ENCODE measurements at regions not wholly inside any gene's neighbourhood (a gene's known extent, or its start where the extent isn't known, plus 50 kb on each side); places are given as distances from the start of the nearest gene placed in this dataset.

DNA sequence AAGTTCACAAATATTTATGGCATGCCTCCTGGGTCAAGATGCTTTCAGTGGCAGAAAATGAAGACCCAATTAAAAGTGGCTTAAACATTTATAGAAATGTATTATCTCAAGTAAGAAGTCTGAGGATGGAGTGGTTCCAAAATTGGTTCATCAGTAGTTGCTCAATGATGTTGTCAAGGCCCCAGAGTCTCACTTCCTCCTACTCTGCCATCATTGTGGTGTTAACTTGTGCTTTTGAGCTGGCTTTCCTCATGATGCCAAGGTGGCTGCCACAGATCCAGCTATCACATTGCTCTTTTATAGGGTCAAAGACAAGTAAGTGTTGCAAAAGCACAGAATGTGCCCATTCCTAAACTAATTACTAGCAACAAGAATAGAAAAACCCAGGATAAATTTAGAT, 404.6 kb upstream of the NRP1 start:
- no peak for DNase-seq (ENCODE audit: low spot score)

DNA sequence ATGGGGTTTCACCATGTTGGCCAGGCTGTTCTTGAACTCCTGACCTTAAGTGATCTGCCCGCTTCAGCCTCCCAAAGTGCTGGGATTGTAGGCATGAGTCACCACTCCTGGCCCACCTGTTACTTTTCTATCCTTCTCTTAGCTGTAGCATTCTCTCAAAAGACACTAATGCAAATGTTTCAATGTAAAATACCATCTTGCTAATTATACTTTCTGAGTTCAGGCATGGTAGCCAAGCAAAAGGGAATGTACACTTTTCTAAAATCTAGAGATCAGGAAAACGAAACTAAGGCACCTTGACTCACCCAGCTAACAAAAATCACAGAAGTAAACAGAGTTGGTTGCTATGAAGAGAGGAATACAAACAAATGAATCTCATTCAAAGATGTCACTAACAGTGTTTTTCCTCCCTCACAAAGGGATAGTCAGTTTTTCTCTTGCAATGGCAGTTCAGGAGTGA, 401.0 kb upstream of the NRP1 start:
- DNase-seq (ENCODE audit: low spot score), result peak; percentile 7

DNA sequence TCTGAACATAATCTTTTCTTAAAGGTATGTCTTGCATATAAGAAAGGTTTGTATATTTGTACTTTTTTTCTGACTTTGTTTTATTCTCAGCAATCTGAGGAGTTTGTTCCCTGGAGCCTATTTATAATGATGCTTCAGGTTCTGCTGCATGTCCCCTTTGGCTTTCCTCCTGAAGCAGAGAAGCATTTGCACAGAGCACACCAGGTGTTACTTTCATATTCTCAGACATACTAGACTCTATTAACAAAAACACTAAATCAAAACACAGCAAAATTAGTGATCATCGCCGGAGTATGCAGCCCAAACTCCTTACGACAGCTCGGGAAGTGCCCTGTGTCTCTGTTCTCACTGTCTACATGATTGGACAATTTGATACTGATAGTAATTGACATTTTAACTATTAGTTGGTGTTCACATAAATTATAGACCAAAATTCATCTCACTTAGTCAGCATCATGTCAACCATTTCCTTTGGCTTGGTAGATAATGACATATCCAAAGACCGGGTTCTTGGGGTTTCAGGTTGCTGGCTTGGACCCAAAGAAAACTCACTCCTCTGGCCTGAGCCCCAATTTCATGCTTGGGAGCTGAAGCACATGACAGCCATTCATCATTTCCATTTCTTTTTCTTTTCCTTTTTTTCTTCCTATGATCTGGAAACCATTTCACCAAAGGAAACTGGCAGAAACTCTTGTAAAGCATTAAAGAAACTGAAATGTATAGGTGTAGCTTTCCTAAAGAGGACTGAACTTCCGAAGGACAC, 400.1 kb upstream of the NRP1 start:
- no peak for DNase-seq (ENCODE audit: low spot score)

DNA sequence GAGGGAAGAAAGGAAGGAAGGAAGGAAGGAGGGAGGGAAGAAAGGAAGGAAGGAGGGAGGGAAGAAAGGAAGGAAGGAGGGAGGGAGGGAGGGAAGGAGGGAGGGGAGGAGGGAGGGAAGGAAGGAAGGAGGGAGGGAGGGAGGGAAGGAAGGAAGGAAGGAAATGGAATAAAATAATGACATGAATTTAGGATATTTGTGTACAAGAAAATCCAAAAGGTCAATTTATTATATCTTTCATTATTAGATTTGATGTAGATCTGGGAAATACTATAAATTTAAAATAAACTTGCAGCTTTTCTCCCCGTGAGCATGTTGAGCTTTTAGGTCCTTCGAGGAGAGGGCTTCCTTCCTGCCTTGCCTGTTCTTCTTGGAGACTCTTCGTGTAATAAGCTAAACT, 398.6 kb upstream of the NRP1 start:
- DNase-seq (ENCODE audit: low spot score), result no peak

DNA sequence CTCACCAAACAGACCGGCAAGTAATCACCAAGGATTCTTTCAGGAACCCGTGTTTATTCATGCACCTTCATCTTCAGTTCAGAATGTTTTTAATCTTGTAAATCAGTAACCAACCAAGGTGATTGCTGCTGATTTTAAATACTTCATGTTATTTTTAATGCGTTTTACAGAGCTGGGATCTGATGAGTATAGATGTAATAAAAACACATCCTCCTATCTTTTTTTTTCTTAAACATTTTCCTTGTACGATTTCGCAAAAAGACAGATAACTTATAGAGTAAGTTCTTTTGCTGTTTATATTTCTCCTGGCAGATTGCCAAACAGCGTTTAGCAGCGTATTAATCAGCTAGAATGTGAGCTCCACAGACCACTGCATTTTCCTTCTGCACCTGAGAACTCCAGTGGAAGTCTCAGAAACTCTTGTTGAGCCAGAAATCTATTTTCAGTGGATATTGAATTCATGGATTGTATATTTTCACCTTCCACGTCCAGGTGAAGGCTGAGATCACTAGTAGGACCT, 397.8 kb upstream of the NRP1 start:
- no peak for DNase-seq (ENCODE audit: low spot score)

DNA sequence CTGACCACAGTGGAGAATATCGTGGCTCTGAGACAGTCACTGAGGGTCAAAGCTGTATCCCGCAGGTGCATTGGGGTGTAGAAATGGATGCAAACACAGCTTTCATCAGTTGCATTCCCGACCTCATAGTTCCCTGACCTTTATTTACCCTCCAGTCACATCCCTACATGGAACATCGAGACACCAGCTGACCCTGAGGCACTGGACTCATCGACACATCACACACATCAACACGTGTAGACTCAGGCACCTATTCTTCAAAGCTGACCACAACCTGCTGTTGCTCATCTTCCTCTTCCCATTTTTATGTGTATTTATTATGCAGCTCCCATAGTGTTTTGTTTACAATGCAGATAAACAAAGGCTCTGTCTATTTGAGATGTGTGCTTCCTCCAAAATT, 396.9 kb upstream of the NRP1 start:
- DNase-seq (ENCODE audit: low spot score), result no peak

DNA sequence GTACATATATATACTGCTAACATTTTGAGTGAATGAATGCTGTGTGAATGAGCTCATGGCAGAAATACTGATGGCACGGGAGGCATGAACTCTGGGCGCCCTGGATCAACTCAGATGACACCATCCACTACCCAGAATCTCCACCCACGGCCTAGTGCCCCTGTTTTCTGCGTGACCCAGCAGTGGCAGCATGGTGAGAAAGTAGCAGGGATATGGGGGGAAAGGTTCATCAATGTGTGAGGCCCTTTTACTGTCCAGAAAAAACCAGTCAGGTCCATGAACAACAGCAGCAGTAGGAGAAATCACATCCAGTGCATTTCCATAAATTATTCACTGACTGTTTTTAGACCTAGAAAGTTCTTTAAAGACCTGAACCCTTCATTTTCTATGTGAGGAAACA, 391.0 kb upstream of the NRP1 start:
- no peak for DNase-seq (ENCODE audit: low spot score)

DNA sequence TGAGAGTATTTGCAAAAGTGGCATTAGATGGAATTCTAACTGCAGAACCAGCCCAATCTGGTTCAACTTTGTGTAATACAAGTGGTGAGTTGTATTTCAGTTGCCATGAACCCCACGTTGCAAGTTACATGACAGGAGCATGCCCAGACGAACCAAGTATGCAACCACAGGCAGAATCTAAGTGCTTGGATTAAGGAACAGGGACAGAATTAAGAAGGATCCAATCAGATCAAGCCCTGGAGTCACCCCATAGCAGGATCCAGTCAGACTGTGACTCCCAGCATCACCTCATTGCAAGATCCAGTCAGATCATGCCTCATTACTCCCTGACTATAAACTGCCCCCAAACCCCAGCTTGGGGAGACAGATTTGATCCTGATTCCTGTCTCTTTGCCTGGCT, 388.7 kb upstream of the NRP1 start:
- no peak for DNase-seq (ENCODE audit: low spot score)

DNA sequence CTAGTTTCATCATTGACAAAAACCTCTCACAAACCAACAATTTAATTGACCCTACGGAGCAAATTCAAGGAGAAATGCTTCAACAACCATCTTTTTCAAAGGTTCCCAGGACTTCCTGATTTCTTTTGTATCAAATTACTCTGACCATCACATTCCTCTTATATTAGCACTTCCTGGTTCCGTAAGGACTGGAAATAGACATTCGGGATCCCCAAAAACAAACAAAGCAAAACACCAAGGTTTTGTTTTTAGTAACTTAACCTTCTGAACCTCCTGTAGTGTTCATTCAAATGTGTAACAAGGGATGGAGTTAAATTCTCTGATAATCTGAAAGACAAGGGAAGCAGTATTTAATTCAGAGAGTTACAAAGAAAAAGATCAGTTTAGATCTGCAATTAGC, 387.6 kb upstream of the NRP1 start:
- DNase-seq (ENCODE audit: low spot score), result no peak

DNA sequence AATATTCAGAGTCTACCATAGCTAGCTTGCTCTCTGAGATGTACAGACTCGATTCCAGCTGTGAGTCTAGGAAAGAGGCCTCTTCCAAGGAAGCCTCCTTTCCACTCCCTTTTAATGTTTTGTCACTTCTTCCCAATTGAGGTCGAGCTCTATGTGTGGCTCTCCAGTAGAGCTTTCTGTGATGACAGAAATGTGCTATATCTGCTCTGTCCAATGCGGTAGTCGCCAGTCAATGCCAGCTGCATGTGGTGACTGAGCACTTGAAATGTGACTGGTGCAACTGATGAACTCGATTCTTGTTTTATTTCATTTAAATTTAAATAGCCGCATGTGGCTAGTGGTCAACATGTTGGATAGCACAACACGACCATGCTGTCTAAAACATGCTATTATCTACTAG, 387.0 kb upstream of the NRP1 start:
- DNase-seq (ENCODE audit: low spot score), result no peak

DNA sequence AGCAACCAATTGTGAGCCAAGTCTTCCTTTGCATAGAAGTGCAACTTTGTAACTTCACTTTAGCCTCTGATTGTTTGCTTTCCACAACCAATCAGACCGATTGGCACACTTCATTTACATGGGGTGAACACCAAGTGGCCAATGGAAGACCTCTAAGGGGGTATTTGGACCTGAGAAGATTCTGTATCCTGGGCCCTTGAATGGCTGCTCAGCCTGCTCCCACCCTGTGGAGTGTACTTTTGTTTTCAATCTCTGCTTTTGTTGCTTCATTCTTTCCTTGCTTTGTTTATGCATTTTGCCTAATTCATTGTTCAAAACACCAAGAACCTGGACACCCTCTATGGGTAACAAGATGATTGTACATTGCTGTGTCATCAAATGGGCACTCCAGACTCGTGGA, 385.7 kb upstream of the NRP1 start:
- no peak for DNase-seq (ENCODE audit: low spot score)

DNA sequence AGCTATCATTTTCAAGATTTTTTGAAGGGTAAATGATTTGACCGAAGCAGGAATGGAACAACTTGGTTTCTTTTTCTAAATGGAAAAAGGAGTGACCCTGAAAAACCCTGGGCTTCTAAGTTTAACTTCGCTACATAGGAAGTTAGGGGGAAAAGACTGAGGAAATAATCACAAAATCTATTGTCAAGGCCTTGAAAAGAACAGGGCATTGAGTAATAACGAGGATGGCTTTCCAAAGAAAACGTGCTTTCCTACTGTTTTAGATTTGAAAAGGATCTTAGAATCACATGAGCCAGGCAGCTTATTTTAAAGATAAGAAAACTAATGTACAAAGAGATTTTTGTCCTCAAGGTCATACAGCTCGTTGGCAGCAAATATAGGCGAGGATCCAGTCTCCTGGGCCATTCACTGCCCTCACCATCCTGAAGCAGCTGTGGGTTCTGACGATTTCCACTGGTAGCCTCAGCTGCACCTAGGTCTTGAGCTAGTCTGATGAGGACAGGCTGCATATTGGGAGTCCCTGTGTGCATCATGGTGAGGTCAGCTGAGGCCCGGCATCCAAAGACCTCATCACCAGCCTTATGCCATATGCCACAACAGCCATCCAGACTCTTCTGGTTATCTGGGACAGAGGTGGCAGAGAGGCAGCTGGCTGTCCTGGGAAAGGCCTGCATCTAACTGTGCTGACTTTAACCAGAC, 384.7 kb upstream of the NRP1 start:
- no peak for DNase-seq (ENCODE audit: low spot score)

DNA sequence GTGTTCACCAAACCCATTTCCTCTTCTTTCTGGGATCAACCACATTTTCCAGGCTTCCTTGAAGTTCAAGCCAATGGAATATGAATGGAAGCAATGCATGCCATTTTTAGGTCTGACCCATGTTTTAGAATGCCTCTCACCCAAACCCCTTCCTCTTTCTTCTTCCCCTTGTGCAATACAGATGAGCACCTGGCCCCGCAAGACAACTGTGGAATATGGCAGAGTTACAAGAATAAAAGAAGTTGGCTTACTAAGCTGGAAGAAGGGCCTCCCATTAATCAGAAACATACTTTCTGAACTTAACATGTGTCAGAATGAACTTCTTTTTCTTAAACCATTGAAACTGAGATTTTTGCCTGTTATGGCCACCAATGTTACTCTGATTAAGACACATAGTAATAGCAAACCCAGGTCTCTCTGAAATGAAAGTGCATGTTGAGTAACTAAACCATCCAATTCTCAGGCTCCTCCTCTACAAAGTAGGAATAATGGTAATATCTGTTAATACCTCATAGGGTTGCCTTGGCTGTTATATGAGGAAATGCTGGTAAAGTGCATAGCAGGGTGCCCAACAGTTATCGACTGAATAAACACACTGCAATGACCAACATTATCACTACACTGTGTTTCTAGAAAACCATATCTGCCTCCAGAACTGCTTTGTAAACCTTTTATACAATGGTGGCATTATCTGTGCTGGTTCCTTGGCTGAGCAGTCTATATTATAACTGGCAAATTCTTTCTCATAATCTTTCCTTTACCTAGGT, 382.2 kb upstream of the NRP1 start:
- no peak for DNase-seq (ENCODE audit: low spot score)

DNA sequence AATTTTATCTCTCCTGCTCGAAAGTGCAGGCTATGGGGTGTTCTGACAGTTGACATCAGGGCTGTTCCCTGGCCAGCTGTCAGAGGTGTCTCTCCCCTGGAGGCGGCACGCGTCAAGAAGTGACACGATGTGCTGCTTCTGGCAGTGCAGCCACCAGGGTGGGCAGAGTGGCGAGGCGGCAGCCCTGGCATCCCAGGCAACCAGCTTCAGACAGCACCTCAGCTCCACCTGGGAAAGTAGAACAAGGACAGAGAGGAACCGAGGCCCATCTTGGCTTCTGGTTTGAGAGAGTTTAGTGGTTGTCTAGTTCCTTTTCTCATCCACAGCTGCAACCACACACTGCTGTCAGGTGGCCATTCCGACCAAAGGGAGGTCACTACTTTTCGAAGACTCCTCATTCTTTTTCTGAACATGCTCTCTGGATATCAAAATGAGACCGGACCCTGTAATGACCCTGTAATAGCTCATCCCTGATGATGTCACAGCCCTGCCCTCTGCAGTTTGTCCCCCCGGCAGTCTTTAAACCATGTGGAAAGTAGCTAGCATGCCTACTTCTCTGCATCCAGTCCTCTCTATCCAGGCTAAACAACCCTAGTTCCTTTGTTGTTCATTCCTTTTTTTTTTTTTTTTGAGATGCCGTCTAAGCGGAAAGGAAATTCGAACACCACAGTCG, 381.0 kb upstream of the NRP1 start:
- no peak for DNase-seq (ENCODE audit: low spot score)

DNA sequence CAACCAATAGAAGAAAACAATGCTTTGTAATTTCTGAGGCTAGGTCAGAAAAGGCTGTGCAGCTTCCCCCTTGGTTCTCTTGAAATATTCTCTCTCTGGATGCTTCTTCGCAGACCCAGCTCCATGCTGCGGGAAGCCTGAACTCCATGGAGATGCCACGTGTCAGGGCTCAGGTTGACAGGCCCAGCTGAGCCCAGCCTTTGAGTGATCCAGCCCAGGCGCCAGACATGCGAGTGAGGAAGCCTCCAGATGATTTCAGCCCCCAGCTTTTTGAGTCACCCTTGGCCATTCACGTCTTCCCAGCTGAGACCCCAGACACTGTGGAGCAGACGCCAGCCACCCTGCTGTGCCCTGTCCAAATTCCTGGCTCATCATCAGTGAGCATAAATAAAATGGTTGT, 378.4 kb upstream of the NRP1 start:
- DNase-seq (ENCODE audit: low spot score), result no peak

DNA sequence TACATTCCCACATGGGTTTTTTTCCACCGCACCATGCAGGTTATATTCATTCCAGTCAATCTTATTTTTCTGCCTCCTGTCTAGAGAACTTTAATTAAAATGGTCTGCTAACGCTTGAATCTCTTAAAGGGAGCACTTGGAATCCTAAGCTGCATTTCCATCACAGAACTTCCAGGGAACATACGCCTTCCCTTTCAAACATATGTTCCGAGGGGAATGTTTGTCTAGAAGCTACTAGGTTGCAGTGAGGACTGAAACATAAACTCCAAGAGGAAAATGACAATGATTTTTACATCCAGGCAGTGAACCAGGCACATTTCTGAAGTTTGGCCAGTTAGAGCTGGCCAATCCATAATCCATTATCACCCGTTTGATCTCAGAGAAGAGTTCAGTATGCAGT, 375.5 kb upstream of the NRP1 start:
- DNase-seq (ENCODE audit: low spot score), result no peak

DNA sequence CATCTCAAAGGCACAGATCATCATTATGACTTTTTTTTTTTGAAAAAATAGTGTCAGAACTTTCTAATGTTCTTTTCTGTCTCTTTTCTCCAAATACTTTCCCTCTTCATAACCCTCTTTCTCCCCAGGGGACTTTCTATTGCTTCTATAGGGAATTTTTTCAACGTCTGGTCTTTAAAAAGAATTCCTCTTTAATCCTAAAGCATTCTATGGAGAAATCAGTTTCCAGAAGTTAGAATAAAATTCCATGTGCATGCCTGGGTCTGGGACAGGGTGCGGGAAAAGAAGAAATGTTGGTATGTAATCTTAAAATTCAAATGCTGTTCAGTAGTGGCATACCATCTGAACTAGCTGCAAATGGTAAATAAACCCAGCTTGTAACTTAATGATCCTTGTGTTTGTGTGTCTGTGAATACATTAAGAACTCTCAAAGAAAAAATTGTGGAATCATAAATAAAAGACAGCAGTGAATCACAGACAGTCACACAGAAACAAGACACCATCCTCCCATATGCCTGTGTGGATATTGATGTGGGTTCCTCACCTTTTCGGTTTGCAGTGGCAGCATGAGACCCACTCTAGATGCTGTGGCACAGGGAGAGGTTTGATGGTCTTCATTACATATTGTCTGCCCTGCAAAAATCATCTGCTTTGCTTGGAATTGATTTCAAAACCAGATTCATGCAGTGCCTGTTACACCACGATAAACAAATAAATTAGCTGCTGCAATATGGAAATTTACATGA, 374.7 kb upstream of the NRP1 start:
- DNase-seq (ENCODE audit: low spot score), result no peak

DNA sequence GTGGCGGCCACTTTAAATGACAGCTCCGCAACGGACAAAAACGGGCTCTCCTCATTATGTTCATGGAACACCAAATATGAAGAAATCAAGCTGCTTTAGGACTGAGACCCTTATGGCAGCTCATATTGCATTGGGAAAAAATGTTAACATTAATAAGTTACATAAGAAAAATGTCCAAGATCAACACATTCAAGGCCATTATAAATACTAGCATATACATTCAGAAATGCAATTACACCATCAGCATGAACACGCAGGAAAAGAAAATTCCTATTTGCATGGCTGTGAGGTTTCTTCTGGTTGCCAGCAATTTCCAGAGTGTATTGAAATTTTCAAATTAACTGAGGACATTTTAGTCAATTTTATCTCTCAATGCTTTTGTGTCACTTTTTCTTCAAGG, 374.1 kb upstream of the NRP1 start:
- no peak for DNase-seq (ENCODE audit: low spot score)

DNA sequence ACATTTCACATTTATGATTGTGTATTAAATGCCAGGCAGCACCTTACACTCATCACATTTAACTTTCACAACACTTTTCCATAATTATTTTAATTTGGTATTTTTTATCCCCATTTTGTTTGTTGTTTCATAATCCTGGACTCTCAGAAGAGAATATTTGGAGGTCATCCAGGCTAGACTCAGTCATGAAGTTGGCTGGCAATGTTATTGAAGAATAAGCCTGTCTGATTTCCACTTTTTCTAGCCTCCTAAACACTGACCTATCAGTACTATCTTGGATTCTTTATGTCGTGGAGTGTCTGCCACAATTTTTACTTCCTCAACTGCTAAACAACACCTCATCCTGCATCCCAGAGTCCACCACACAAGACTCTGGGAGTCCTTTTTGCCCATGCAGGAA, 372.3 kb upstream of the NRP1 start:
- DNase-seq (ENCODE audit: low spot score), result no peak

DNA sequence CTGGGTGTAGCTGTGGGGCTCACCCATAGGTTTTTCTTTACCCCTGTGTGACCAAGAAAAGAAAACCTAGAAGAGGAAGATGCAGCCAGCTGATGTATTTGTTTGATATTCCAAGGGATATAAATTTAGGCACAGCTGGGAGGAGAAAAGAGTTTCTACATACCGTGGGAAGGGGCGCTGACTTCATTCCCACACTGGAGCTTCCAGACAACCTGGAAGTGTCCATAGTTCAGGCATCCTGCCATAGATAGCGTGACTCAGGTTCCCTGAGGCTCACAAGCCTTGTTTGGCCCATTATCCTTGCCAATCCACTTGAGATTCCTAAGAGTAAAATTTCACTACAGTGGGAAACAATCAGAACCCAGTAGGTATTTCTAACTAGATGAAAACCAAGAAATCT, 371.7 kb upstream of the NRP1 start:
- no peak for DNase-seq (ENCODE audit: low spot score)

DNA sequence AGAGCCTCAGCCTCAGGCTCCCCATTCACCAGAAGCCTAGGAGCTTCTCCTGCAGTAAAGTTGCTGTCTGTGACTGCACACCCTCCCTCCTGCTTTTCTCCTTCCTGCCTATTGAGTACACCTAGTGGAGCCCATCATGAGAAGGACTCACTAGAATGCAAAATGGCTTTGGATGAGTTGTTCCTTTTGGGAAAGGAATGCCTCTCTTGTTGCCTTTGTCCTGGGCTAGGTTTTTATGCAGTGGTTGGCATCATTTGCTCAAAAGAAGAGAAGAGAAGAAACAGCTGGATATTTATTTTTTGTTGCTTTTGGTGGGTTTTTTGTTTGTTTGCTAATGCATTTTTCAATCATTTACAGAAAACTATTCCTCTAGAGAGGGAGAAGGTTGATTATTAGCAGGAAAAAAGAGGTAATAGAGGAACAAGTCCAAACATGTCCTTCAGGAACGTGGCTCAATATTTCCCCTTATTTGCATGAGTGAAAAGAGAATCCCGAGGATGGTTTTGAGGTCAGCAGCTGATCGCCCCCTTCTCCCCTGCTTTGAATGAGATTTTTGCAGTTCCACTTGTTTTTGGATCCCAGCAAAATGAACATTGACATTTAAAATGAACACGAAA, 369.9 kb upstream of the NRP1 start:
- no peak for DNase-seq (ENCODE audit: low spot score)

Data from AG08396 (cell line).